Caco-2 (cell line): ENCODE measurements at regions not wholly inside any gene's neighbourhood (a gene's known extent, or its start where the extent isn't known, plus 50 kb on each side); places are given as distances from the start of the nearest gene placed in this dataset.

ENCODE experiments used
- BruUV-seq: library from RNA; stranded (reverse); fragments of 400-500 nt; replicated peaks from 2 replicates; lab custom pipeline; 2021; lab: Mats Ljungman, UMichigan
- CTCF ChIA-PET: fragments of 300-600 bp; sonication (Branson Sonifier 250); formaldehyde crosslinking; loops from one replicate; lab custom pipeline; 2022; ENCODE audit warnings: antibody characterized with exemption; lab: Charles Lee
- POLR2A ChIA-PET: fragments of 300-600 bp; sonication (Branson Sonifier 250); formaldehyde crosslinking; loops from one replicate; lab custom pipeline; 2022; ENCODE audit warnings: antibody characterized with exemption; lab: Charles Lee
- DNase-seq, 2 experiments: peaks; one replicate each; pipeline versions ENCODE4 v3.0.0 to v3.0.0-alpha.2; 2020 to 2022
- H3K27me3 ChIP-seq: replicated peaks from 2 replicates; pipeline ENCODE4 v1.6.0; 2011; ENCODE audit warnings: low read length; ENCODE audit not compliant: control insufficient read depth, insufficient read depth
- H3K36me3 ChIP-seq: 2 replicates; pipeline ENCODE4 v1.5.1; 2011; ENCODE audit warnings: low read length; ENCODE audit not compliant: control insufficient read depth, insufficient read depth
- H3K4me1 ChIP-seq: fragments of 250-450 bp; sonication (Bioruptor Pico); 2 replicates; pipeline ENCODE4 v1.5.1; 2020; ENCODE audit warnings: mild to moderate bottlenecking
- H3K4me3 ChIP-seq: 2 replicates; pipeline ENCODE4 v1.5.1; 2011; ENCODE audit warnings: low read depth, mild to moderate bottlenecking, control low read depth, low read length
- H3K9me3 ChIP-seq: fragments of 250-450 bp; sonication (Bioruptor Pico); 2 replicates; pipeline ENCODE4 v1.5.1; 2020; ENCODE audit warnings: mild to moderate bottlenecking, moderate library complexity
- H3K27ac Mint-ChIP-seq: one replicate; pipeline ENCODE4 v1.8.0; 2022; ENCODE audit warnings: mixed read lengths; ENCODE audit not compliant: unreplicated experiment
- H3K27me3 Mint-ChIP-seq: one replicate; pipeline ENCODE4 v1.8.0; 2022; ENCODE audit warnings: mixed read lengths; ENCODE audit not compliant: insufficient read depth, unreplicated experiment
- H3K36me3 Mint-ChIP-seq: one replicate; pipeline ENCODE4 v1.8.0; 2022; ENCODE audit warnings: mild to moderate bottlenecking, mixed read lengths; ENCODE audit not compliant: insufficient read depth, unreplicated experiment
- H3K4me1 Mint-ChIP-seq: one replicate; pipeline ENCODE4 v1.8.0; 2022; ENCODE audit warnings: low read depth, mixed read lengths; ENCODE audit not compliant: unreplicated experiment
- H3K4me3 Mint-ChIP-seq: one replicate; pipeline ENCODE4 v1.8.0; 2022; ENCODE audit warnings: mild to moderate bottlenecking, moderate library complexity, mixed read lengths; ENCODE audit not compliant: unreplicated experiment
- H3K9me3 Mint-ChIP-seq: one replicate; pipeline ENCODE4 v1.8.0; 2022; ENCODE audit warnings: mixed read lengths; ENCODE audit not compliant: unreplicated experiment
- intact Hi-C: fragments of 100-400 bp; cut with micrococcal nuclease; formaldehyde crosslinking; loops from one replicate; pipeline ENCODE4 v1.10.0; 2022; ENCODE audit not compliant: unreplicated experiment
- TF ChIP-seq, protein P1 (sequence below), 2 experiments: fragments of 200-600 bp in 1 of 2; IDR thresholded peaks; 1 replicate in 1 of 2; 2 replicates in 1 of 2; pipeline versions ENCODE4 v1.5.1 to v1.8.0; 2011 to 2022; ENCODE audit warnings: antibody characterized with exemption in 1 of 2, control low read depth in 1 of 2, inconsistent platforms in 1 of 2, low read depth in 1 of 2, low read length in 1 of 2, mild to moderate bottlenecking in 1 of 2, moderate library complexity in 1 of 2; ENCODE audit not compliant: insufficient read depth in 1 of 2, severe bottlenecking in 1 of 2, unreplicated experiment in 1 of 2

DNA sequence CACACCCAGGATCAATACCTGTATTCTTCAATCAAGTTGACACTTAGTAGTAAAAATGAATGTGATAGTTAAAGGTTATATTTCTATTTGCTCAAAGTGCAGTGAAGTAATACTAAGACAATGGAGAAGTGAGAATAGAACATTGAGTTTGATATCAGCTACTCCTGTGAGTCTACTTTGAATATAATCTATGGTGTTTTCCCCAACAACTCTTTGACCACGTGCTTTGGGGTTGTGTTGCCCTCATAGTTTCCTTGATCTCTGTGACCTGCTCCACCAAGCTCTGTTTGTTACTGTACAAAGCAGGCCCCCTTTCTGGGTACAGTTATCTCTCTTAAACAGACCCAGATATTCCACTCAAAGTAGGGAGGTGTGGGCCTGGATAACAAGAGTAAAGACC, 222.9 kb downstream of the GALR1 start:
- TF ChIP-seq, protein P1, sequence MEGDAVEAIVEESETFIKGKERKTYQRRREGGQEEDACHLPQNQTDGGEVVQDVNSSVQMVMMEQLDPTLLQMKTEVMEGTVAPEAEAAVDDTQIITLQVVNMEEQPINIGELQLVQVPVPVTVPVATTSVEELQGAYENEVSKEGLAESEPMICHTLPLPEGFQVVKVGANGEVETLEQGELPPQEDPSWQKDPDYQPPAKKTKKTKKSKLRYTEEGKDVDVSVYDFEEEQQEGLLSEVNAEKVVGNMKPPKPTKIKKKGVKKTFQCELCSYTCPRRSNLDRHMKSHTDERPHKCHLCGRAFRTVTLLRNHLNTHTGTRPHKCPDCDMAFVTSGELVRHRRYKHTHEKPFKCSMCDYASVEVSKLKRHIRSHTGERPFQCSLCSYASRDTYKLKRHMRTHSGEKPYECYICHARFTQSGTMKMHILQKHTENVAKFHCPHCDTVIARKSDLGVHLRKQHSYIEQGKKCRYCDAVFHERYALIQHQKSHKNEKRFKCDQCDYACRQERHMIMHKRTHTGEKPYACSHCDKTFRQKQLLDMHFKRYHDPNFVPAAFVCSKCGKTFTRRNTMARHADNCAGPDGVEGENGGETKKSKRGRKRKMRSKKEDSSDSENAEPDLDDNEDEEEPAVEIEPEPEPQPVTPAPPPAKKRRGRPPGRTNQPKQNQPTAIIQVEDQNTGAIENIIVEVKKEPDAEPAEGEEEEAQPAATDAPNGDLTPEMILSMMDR (IDR thresholded peaks at IDR 0.05; ENCODE audit: insufficient read depth in 1 of 2, low read depth in 1 of 2, low read length in 1 of 2, severe bottlenecking in 1 of 2, unreplicated experiment in 1 of 2): no peak
- H3K27ac Mint-ChIP-seq: no peak overlapping the region
- Histone ChIP-seq H3K27me3 (no peaks in the 10 kb centered on the region), H3K4me3 (no peak overlapping the region), H3K4me1 (no peaks in the 10 kb centered on the region), H3K36me3 (no peaks in the 10 kb centered on the region), H3K9me3 (no peaks in the 10 kb centered on the region)
- ChIA-PET POLR2A (no interaction called here), CTCF (no interaction called here)
- no TSS peak for BruUV-seq
- DNase-seq: no peak
- H3K4me3 Mint-ChIP-seq: no peak overlapping the region
- no peaks in the 10 kb centered on the region for H3K4me1 Mint-ChIP-seq
- H3K36me3 Mint-ChIP-seq: no peaks in the 10 kb centered on the region
- no peaks in the 10 kb centered on the region for H3K9me3 Mint-ChIP-seq
- H3K27me3 Mint-ChIP-seq: peaks cover 4% of the 10 kb centered on the region
- intact Hi-C loops: no loop called here

DNA sequence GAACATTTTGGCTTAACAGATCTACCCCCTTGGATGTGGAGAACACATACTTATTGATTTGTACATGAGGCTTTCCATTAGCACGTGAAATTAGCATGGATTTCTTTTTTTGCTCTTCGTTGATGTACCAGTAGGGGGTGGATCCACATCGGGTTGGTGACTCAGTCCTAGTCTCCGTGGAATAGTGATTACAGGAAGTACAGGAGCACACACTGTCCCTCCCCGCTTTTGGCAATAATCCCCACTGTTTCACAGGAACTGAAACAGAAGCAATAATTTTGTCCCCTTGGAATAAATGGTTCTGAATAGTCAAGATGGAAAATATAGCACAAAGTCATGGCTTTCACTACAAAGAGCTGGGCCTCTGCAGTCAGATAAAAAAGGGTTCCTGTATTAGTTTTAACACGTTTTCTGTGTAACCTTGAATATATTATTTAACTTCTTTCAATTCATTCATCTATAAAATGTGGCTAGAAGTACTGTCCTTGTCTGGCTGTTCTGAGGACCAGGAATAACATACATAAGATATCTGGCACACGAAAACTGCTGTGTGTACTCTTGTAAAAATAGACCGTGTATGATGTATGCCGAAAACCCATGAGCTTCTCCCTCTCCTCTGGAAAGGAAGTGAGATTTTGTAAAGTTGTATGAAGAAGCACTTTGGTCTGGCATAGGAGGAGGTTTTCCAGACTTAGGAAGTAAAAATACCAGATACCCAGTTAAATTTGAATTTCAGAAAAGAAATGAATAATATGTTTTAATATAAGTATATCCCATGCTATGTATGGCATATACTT, 229.2 kb downstream of the GALR1 start:
- Histone ChIP-seq H3K4me3 (no peak overlapping the region), H3K36me3 (no peaks in the 10 kb centered on the region), H3K9me3 (no peaks in the 10 kb centered on the region), H3K27me3 (no peaks in the 10 kb centered on the region), H3K4me1 (no peaks in the 10 kb centered on the region)
- H3K36me3 Mint-ChIP-seq: no peaks in the 10 kb centered on the region
- H3K27ac Mint-ChIP-seq: no peak overlapping the region
- ChIA-PET CTCF (no interaction called here), POLR2A (no interaction called here)
- DNase-seq: no peak
- TF ChIP-seq, protein P1 (IDR thresholded peaks at IDR 0.05; ENCODE audit: insufficient read depth in 1 of 2, low read depth in 1 of 2, low read length in 1 of 2, severe bottlenecking in 1 of 2, unreplicated experiment in 1 of 2): no peak
- H3K4me1 Mint-ChIP-seq: no peaks in the 10 kb centered on the region
- intact Hi-C loops: no loop called here
- H3K4me3 Mint-ChIP-seq: no peak overlapping the region
- no peaks in the 10 kb centered on the region for H3K9me3 Mint-ChIP-seq
- H3K27me3 Mint-ChIP-seq: no peaks in the 10 kb centered on the region
- BruUV-seq: no TSS peak

DNA sequence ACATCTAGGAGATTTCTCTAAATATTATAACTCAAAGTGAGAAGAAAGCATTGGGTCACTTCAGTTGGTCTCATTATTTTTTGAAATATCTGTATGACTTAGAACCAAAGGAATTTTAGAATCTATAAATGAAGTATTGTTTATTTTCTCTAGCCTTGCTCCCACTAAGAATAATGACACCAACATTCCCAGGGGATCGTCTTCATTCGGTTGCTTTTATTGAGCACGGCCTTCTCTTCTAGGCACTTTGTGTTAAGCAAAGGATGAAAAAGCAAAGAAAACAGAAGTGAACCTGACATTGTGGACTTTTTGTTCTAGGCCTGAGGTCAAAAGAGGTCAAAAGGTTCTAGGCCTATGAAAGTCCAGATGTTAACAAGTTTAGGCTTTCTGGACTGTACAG, 231.9 kb downstream of the GALR1 start:
- H3K36me3 ChIP-seq: no peaks in the 10 kb centered on the region
- H3K4me3 ChIP-seq: no peak overlapping the region
- H3K27me3 ChIP-seq: no peaks in the 10 kb centered on the region
- intact Hi-C loops: no loop called here
- no peaks in the 10 kb centered on the region for H3K27me3 Mint-ChIP-seq
- no peaks in the 10 kb centered on the region for H3K4me1 Mint-ChIP-seq
- no peak for DNase-seq
- H3K9me3 ChIP-seq: no peaks in the 10 kb centered on the region
- TF ChIP-seq, protein P1 (IDR thresholded peaks at IDR 0.05; ENCODE audit: insufficient read depth in 1 of 2, low read depth in 1 of 2, low read length in 1 of 2, severe bottlenecking in 1 of 2, unreplicated experiment in 1 of 2): no peak
- H3K4me1 ChIP-seq: no peaks in the 10 kb centered on the region
- POLR2A ChIA-PET: no interaction called here
- H3K27ac Mint-ChIP-seq: no peak overlapping the region
- H3K36me3 Mint-ChIP-seq: no peaks in the 10 kb centered on the region
- BruUV-seq: no TSS peak
- H3K9me3 Mint-ChIP-seq: no peaks in the 10 kb centered on the region
- H3K4me3 Mint-ChIP-seq: no peak overlapping the region
- CTCF ChIA-PET: no interaction called here
